HG03060 (cell line): ENCODE measurements at regions not wholly inside any gene's neighbourhood (a gene's known extent, or its start where the extent isn't known, plus 50 kb on each side); places are given as distances from the start of the nearest gene placed in this dataset.
A peak's percentile ranks its signal among the peaks of the same experiment; 100 is the strongest.

Experiments
- ATAC-seq: cut with Tn5 transposase; IDR thresholded peaks from one replicate; pipeline ENCODE4 v1.9.1; 2021; ENCODE audit warnings: low read depth, moderate number of reproducible peaks; ENCODE audit not compliant: unreplicated experiment

- no peak for ATAC-seq
Measured at GRCh38 chr1:194342484-194343262, 1156.3 kb upstream of the B3GALT2 start.

- no peak for ATAC-seq
Measured at GRCh38 chr1:194341587-194341986, 1155.2 kb upstream of the B3GALT2 start.

- ATAC-seq = no peak
Measured at GRCh38 chr1:194339471-194339870, 1153.1 kb upstream of the B3GALT2 start.

GRCh38 chr1:194338241-194338948 is 1152.0 kb upstream of the B3GALT2 start:
- peak; percentile 44 for ATAC-seq

- ATAC-seq = no peak
Measured at GRCh38 chr1:194333240-194333639, 1146.8 kb upstream of the B3GALT2 start.

- ATAC-seq = no peak
Measured at GRCh38 chr1:194331758-194332157, 1145.3 kb upstream of the B3GALT2 start.

GRCh38 chr1:194322751-194323150 is 1136.3 kb upstream of the B3GALT2 start:
- ATAC-seq = no peak

- ATAC-seq = no peak
Measured at GRCh38 chr1:194318790-194319280, 1132.4 kb upstream of the B3GALT2 start.

- ATAC-seq = no peak
Measured at GRCh38 chr1:194309697-194310096, 1123.3 kb upstream of the B3GALT2 start.

- no peak for ATAC-seq
Measured at GRCh38 chr1:194309269-194309668, 1122.9 kb upstream of the B3GALT2 start.

- ATAC-seq = no peak
Measured at GRCh38 chr1:194300776-194301175, 1114.4 kb upstream of the B3GALT2 start.

- no peak for ATAC-seq
Measured at GRCh38 chr1:194300340-194300739, 1113.9 kb upstream of the B3GALT2 start.

GRCh38 chr1:194298007-194298598 is 1111.7 kb upstream of the B3GALT2 start:
- no peak for ATAC-seq

- ATAC-seq = no peak
Measured at GRCh38 chr1:194297094-194297493, 1110.7 kb upstream of the B3GALT2 start.

GRCh38 chr1:194296201-194296600 is 1109.8 kb upstream of the B3GALT2 start:
- no peak for ATAC-seq

GRCh38 chr1:194295685-194296084 is 1109.3 kb upstream of the B3GALT2 start:
- peak; percentile 92 for ATAC-seq

GRCh38 chr1:194293851-194294405 is 1107.5 kb upstream of the B3GALT2 start:
- no peak for ATAC-seq

GRCh38 chr1:194292966-194293365 is 1106.6 kb upstream of the B3GALT2 start:
- no peak for ATAC-seq

GRCh38 chr1:194289569-194290266 is 1103.3 kb upstream of the B3GALT2 start:
- peak; percentile 97 for ATAC-seq

GRCh38 chr1:194288238-194288637 is 1101.8 kb upstream of the B3GALT2 start:
- no peak for ATAC-seq
